ENCODE measurements at regions not wholly inside any gene's neighbourhood (a gene's known extent, or its start where the extent isn't known, plus 50 kb on each side); places are given as distances from the start of the nearest gene placed in this dataset.
A peak's percentile ranks its signal among the peaks of the same experiment; 100 is the strongest.
"Not testable (repeated sequence)": the region's sequence is repeated elsewhere in the genome, so short reads cannot be mapped to it uniquely, and the experiment has no call there.

GRCh38 chr2:182550234-182550633 is 123.4 kb upstream of the PDE1A start:
- no peak for DNase-seq

- DNase-seq: not testable (repeated sequence)
Observed at GRCh38 chr2:182552232-182552631, 125.4 kb upstream of the PDE1A start.

DNA sequence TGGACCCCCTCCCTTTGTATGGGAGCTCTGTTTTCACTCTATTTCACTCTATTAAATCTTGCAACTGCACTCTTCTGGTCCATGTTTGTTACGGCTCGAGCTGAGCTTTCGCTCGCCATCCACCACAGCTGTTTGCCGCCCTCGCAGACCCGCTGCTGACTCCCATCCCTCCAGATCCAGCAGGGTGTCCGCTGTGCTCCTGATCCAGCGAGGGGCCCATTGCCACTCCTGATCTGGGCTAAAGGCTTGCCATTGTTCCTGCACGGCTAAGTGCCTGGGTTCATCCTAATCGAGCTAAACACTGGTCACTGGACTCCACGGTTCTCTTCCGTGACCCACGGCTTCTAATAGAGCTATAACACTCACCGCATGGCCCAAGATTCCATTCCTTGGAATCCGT is 125.9 kb upstream of the PDE1A start:
- DNase-seq: not testable (repeated sequence)

DNA sequence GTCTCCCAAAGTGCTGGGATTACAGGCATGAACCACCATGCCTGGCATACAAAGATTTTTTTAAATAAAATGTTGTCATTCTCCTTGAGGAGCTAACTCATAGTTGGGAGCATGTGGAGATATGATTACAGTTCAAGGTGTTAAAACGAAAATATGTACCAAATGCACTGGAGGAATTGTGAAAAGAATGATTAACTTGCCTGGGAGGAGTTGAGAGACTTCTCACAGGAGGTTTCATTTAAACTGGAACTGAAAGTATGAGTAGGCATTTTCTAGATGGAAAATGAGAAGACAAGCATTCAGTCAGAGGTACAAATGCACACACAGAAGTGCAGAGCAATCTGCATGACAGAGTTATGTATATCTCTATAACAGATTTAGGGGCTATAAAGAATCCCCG is 126.6 kb upstream of the PDE1A start:
- no peak for DNase-seq

- DNase-seq: no peak
Observed at GRCh38 chr2:182554950-182555349, 128.1 kb upstream of the PDE1A start.

- no peak for DNase-seq
Observed at GRCh38 chr2:182558564-182558963, 131.7 kb upstream of the PDE1A start.

DNA sequence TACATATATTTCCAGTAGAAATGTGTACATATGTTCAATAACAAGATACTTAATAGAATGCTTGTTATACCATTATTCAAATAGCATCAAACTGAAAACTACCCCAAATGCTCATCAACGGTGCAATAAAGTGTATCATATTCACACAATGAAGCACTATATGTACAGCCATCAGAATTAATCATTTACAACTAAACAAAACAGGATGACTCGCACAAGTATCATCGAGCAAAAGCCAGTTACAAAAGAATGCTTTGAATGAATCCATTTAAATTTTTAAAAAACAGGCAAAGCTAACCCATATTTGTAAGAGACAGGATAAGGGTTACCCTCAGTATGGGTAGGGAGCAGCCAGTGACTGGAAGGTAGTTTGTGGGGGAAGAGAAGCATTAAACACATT is 132.8 kb upstream of the PDE1A start:
- DNase-seq: no peak

GRCh38 chr2:182565911-182566567 is 139.2 kb upstream of the PDE1A start:
- DNase-seq: no peak

DNA sequence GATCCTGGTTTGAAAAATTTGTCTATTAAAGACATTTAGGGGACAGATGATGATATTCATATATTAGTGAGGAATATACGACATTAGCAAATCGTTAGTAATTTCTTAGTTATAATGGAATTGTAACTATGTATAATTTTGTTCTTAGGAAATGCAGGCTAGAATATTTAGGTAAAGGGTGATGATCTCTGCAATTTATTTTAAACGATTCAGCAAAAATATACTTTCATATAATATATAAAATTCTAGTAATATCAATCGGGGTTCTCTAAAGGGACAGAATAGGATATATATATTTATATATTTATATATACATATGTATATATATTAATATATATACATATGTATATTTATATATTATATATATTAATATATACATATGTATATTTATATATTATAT is 142.5 kb upstream of the DNAJC10 start:
- DNase-seq: no peak

DNA sequence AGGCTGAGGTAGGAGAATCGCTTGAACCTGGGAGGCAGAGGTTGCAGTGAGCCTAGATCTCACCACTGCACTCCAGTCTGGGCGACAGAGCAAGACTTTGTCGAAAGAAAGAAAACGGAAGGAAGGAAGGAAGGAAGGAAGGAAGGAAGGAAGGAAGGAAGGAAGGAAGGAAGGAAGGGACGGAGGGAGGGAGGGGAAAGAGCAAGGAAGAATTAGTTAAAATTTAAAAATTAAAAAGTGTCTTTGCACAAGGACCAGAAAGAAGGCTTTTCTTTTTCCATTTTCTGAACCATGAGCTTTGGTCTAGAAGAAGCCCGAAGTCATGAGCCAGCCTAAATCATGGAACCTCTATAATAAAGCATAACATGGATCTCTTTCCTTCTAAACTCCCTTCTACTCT is 138.2 kb upstream of the DNAJC10 start:
- no peak for DNase-seq

DNA sequence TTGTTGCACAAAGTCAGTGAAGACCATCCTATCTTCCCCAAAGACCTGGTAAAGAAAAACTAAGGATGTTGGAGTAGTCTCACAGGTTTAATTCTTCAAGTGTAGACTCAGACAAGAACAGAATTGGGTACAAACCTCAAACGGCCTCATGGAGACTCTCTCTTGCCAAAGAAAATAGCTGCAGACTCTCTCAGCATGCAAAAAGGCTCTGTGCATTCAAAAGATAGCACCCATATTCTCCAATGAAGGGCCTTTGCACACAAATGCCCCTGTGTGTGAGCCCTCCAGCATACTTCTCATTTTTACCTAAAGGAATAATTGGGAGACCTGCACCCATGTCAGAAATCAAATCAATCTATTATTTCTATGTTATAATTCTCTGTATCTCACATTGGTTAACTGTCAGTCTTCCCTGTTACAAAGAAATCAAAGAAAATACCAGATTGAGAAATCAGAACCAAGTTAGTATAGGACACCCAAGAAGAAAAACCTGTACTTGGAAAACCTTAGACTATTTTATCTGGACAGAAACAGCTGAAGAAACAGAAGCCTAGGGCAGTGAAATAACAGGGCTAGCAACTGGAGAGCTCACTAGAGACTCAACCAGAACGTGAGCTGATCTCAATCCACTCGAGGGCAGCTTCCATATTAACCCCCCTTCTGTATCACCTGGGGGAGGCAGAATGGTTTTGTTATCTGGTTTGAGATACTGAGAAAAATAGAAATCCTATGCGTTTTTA is 134.7 kb upstream of the DNAJC10 start:
- DNase-seq: no peak

GRCh38 chr2:182584462-182584861 is 131.6 kb upstream of the DNAJC10 start:
- DNase-seq: no peak

GRCh38 chr2:182585001-182585400 is 131.1 kb upstream of the DNAJC10 start:
- DNase-seq: no peak

GRCh38 chr2:182585430-182585829 is 130.6 kb upstream of the DNAJC10 start:
- no peak for DNase-seq

DNA sequence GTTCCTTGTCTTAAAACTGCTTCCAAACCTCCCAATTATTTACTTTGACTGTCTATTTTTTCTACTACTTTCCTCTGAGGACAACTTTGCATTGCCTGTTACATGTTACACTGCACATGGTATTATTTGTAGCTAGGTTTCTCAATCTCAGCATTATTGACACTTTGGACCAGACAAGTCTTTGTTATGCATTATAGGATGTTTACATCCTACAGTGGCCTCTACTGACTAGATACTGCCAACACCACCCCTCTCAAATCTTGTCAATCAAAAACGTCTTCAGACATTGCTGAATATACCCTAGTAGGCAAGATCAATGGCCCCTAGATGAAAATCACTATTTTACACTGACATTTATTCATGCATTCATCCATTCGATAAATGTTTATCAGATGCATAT is 129.6 kb upstream of the DNAJC10 start:
- DNase-seq: no peak

GRCh38 chr2:182587831-182588230 is 128.2 kb upstream of the DNAJC10 start:
- DNase-seq: peak in 1 of 2 experiments; percentile 15

DNA sequence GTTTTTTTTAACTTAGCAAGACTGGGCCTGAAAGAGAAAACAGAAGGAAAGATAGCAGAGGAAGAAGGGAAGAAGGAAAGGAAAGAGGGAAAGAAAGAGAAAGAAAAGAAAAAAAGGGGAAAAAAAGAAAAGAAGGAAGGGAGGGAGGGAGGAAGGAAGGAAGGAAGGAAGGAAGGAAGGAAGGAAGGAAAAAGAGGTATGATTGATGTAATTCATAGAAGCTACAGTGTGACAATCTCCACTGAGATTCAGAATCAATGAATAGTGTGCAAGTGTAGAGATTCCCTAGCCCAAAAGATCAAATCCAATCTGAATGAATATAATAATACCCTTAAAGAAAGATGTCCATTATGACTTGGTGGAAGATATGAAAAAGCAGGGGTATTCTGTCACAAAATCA is 126.9 kb upstream of the DNAJC10 start:
- no peak for DNase-seq

GRCh38 chr2:182591774-182592173 is 124.3 kb upstream of the DNAJC10 start:
- DNase-seq: no peak

DNA sequence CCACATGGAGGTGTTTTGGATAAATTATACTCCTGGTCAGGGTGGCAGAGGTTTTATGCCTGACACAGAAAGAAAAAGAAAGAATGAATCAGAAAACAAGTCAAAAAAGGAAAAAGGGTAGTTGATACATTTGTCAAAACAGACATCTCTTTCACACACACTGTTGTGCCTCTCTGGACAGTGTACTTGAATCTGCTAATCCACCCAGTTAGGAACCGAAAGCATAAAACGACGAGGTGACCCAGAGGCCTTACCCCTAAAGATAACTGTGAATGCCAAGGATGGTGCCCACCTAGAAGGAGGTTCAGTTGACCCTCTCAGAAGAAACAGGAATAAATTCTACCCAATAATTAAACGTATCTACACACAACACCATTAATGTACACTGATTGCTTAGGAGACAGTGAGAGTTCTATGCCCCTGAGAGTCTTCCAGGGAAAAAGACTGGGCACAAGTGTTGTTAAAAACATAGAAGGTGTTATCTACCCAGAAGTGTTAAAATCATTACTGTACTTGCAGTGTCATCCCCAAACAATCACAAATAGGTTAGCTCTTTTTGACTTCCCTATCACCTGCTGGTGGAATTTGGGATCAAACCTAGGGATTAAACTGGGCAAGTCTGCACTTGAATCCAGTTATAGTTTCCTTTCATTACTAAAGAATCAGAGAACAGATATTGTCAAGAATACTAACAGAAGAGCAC is 123.2 kb upstream of the DNAJC10 start:
- DNase-seq: no peak

DNA sequence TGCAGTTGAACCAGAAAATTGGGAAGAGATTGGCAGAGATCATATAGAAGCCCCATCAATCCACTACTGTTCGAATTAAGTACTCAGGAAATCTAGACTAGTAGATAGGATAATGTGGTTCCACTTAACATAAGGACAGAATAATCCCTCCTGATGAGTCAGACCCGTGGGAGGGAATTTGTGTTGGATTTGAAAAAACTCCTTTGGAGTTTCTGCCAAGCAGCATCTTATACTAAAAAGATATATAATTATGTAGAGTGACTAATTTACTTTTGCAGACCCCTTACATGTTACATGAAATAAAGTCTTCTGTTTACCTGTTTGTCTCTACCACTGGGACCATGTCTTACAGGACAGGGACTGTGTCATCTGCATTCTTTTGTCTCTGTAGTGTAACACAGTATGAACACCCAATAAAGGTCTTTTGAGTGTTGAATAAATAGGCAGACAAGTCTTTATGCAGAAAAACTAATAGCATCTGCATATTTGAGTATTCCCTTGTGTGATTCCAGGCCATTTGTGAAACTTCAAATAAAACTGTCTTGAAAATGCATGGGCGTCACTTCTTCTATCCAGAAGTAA is 122.6 kb upstream of the DNAJC10 start:
- no peak for DNase-seq

DNA sequence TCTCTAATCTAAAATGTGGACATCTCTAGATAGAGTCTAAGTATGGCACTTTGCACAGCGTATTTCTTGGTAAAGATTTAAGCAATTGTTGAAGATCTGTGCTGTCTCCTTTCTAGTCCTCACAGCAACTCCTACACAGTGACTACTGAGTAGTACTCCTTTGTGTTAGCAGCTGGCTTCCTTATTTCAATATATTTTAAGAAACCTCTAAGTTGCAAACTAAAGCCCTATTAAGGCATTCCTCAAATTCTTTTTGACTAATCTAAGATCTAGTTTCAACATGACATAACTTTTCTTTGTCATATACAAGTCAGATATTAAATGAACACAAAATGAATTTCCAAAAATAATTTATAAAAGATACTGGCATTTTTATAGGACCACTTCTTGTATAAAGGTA is 121.8 kb upstream of the DNAJC10 start:
- no peak for DNase-seq

- no peak for DNase-seq
Observed at GRCh38 chr2:182595650-182596049, 120.4 kb upstream of the DNAJC10 start.

GRCh38 chr2:182597570-182598295 is 118.3 kb upstream of the DNAJC10 start:
- no peak for DNase-seq

Measured in SW 1271 (cell line).